GM18505 (cell line): ENCODE measurements at regions not wholly inside any gene's neighbourhood (a gene's known extent, or its start where the extent isn't known, plus 50 kb on each side); places are given as distances from the start of the nearest gene placed in this dataset.

Source experiments
- ATAC-seq: cut with Tn5 transposase; IDR thresholded peaks from one replicate; pipeline ENCODE4 v1.9.1; 2021; ENCODE audit not compliant: unreplicated experiment
- POLR2A ChIP-seq: IDR thresholded peaks from 4 replicates; pipeline ENCODE4 v1.6.1; 2011; ENCODE audit warnings: borderline replicate concordance; ENCODE audit not compliant: insufficient read depth, insufficient read length; ENCODE audit errors: extremely low read depth

- ATAC-seq = no peak
- TF ChIP-seq POLR2A = no peak
Measured at GRCh38 chr13:65064967-65065366, 2165.2 kb downstream of the PCDH9 start.

DNA sequence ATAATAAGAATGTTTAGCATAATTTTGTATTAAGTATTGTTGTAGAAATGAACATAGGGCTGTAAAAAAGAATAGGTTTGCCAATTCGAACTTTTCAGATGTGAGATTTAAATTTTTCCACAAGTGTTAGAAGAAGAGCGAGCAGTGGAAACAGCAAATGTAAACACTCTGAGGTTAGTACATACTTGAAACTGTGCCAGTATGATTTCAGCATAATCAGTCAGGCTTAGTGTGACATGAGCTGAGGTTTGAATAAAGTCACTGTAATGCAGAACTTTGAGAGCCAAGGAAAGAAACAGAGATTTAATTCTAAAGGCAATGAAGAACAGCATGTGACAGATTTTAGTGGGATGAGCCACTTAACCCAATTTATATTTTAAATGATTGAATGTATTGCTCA, 2166.4 kb downstream of the PCDH9 start:
- no peak for TF ChIP-seq POLR2A
- ATAC-seq = no peak

- TF ChIP-seq POLR2A = no peak
Measured at GRCh38 chr13:65057986-65058385, 2172.2 kb downstream of the PCDH9 start.

GRCh38 chr13:65054277-65054676, 2175.9 kb downstream of the PCDH9 start:
- no peak for TF ChIP-seq POLR2A
- no peak for ATAC-seq

More at GRCh38 chr13:65057986-65058385, 2172.2 kb downstream of the PCDH9 start:
- ATAC-seq = no peak

DNA sequence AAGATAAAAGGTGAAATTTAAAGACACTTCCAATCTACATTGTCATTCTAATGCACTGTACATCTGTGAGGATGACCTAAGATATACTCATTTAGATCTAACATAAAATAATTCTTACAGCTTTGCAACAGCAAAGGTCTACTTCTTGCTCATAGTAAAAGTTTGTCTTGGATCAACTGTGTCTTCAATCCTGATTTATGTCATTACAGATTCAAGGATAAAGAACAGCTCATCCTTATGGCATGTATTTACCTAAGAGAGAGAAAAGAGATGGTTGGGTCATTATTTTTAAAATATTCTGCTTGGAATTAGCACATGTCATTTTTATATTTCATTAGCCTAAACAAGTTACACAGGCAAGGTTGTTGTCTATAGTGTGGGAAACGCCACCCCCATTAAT, 2193.1 kb downstream of the PCDH9 start:
- no peak for TF ChIP-seq POLR2A
- ATAC-seq = no peak

DNA sequence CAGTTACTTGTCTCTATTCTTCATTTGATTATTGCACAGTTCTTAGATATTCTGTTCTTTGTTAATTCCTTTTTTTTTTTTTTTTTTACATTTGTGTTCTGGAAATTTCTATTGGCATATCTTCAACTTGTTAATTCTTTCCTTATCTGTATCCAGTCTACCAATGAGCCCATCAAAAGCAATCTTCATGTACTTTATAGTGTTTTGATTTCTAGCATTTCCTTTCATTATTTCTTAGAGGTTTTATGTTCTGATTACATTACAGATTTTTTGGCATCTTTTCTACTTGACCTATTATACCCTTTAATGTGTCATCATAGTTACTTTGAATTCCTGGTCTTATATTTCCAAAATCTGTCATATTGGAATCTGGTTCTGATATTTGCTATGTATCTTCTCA, 2194.8 kb downstream of the PCDH9 start:
- ATAC-seq = no peak
- TF ChIP-seq POLR2A = no peak

GRCh38 chr13:65034266-65034665, 2195.9 kb downstream of the PCDH9 start:
- no peak for ATAC-seq
- TF ChIP-seq POLR2A = no peak

- no peak for ATAC-seq
- TF ChIP-seq POLR2A = no peak
Measured at GRCh38 chr13:65032825-65033224, 2197.3 kb downstream of the PCDH9 start.

- ATAC-seq = no peak
- no peak for TF ChIP-seq POLR2A
Measured at GRCh38 chr13:65028101-65028500, 2202.0 kb downstream of the PCDH9 start.

GRCh38 chr13:65026505-65026904, 2203.6 kb downstream of the PCDH9 start:
- no peak for ATAC-seq
- no peak for TF ChIP-seq POLR2A

DNA sequence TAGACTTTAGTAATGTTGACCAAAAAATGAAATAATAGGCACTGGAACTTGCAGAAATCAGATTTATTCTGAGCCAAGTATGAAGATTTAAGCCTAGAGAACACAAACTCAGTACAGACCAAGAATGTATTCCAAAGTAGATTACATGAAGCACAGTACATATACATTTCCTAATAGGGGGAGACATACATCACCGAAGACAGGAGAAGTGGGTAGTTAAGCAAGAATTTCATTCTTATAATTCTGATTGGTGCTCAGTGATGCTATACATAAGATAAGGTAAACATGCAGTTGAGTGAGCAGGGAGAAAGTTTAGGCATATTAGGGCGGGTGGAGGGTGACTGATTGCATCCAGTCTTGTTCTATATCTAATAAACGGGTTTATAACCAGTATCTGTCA, 2218.8 kb downstream of the PCDH9 start:
- TF ChIP-seq POLR2A = no peak
- ATAC-seq = no peak

GRCh38 chr13:64997438-64997837, 2232.7 kb downstream of the PCDH9 start:
- ATAC-seq = no peak
- no peak for TF ChIP-seq POLR2A

GRCh38 chr13:64993514-64994164, 2236.5 kb downstream of the PCDH9 start:
- no peak for TF ChIP-seq POLR2A
- no peak for ATAC-seq

DNA sequence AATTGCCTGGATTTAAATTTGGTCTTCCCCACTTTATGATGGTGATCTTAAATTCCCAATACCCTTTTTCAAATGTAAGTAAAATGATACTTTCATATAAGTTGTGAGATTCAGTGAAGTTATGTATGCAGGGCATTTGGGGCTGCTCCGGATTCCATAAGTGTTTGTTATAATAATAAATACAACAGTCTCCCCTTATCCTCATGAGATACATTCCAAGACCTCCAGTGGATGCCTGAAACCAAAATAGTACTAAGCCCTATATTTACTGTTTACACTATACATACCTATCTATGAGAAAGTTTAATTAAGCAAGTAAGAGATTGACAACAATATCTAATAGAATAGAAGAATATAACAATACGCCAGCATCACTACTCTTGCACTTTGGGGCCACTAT, 2237.8 kb downstream of the PCDH9 start:
- no peak for TF ChIP-seq POLR2A
- no peak for ATAC-seq

GRCh38 chr13:64985075-64985474, 2245.1 kb downstream of the PCDH9 start:
- ATAC-seq = no peak
- TF ChIP-seq POLR2A = no peak

DNA sequence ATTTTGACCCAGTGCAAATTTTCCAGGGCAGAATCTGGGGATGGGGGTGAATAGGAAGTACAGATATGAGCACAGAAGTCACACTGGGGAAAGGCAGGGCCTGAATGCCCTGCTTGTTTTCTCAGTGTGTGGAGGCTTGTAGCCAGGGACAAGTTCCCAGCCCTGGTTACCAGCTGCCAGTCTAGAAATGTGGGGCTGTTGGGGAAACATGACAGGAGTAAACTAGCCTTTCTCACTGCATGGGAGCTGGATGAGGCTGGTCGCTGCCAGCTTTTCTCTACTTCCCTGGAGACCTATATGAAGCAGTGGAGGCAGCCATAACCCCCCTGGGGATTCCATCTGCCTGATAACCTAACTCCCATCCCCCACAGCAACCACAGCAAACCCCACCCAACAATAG, 2267.7 kb downstream of the PCDH9 start:
- no peak for ATAC-seq
- no peak for TF ChIP-seq POLR2A

DNA sequence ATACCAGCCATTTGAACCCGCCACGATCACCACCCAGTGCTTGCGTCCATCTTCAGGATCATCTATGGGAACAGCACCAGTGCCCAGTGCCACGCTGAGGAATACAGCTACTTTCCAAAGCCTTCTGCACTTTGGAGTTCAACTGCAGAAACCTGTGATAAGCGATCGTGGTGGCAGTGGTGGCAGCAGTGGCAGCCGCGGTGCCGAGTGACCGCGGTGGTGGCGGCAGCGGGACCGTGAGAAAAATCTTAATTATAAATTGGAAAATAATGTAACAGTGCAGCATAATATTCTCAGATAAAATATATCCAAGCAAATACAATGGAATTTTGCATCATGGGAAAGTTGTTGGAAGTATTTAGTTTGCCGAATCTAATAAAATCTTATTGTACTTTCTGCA, 2270.9 kb downstream of the PCDH9 start:
- no peak for ATAC-seq
- TF ChIP-seq POLR2A = no peak
